ENCODE measurements at regions not wholly inside any gene's neighbourhood (a gene's known extent, or its start where the extent isn't known, plus 50 kb on each side); places are given as distances from the start of the nearest gene placed in this dataset.
"Not testable (repeated sequence)": the region's sequence is repeated elsewhere in the genome, so short reads cannot be mapped to it uniquely, and the experiment has no call there.

GRCh38 chr2:236910781-236911495 lies 174.8 kb upstream of the COPS8 start:
- no peak for DNase-seq

GRCh38 chr2:236912326-236913120 lies 173.2 kb upstream of the COPS8 start:
- no peak for DNase-seq

- no peak for DNase-seq
These were observed 170.5 kb upstream of the COPS8 start for GRCh38 chr2:236915186-236915585.

GRCh38 chr2:236915726-236916125 lies 170.0 kb upstream of the COPS8 start:
- no peak for DNase-seq

- DNase-seq, result no peak
These were observed 169.5 kb upstream of the COPS8 start for GRCh38 chr2:236916181-236916580.

- DNase-seq, result no peak
These were observed 169.0 kb upstream of the COPS8 start for GRCh38 chr2:236916651-236917050.

- no peak for DNase-seq
These were observed 168.5 kb upstream of the COPS8 start for GRCh38 chr2:236917164-236917563.

GRCh38 chr2:236918545-236918944 lies 167.1 kb upstream of the COPS8 start:
- DNase-seq, result no peak

- no peak for DNase-seq
These were observed 166.5 kb upstream of the COPS8 start for GRCh38 chr2:236919209-236919608.

- DNase-seq, result not testable (repeated sequence)
These were observed 165.8 kb upstream of the COPS8 start for GRCh38 chr2:236919801-236920379.

- DNase-seq, result no peak
These were observed 163.6 kb upstream of the COPS8 start for GRCh38 chr2:236922061-236922460.

GRCh38 chr2:236928380-236929037 lies 157.2 kb upstream of the COPS8 start:
- DNase-seq, result no peak

GRCh38 chr2:236932831-236933361 lies 152.8 kb upstream of the COPS8 start:
- DNase-seq, result no peak

GRCh38 chr2:236934166-236934565 lies 151.5 kb upstream of the COPS8 start:
- DNase-seq, result no peak

GRCh38 chr2:236934656-236935055 lies 151.0 kb upstream of the COPS8 start:
- DNase-seq, result no peak

GRCh38 chr2:236935083-236935482 lies 150.6 kb upstream of the COPS8 start:
- no peak for DNase-seq

- no peak for DNase-seq
These were observed 149.9 kb upstream of the COPS8 start for GRCh38 chr2:236935631-236936445.

GRCh38 chr2:236936446-236936940 lies 149.2 kb upstream of the COPS8 start:
- DNase-seq, result no peak

GRCh38 chr2:236938126-236938525 lies 147.6 kb upstream of the COPS8 start:
- no peak for DNase-seq

GRCh38 chr2:236939271-236939670 lies 146.4 kb upstream of the COPS8 start:
- no peak for DNase-seq

GRCh38 chr2:236939721-236940231 lies 145.9 kb upstream of the COPS8 start:
- no peak for DNase-seq

- DNase-seq, result no peak
These were observed 145.2 kb upstream of the COPS8 start for GRCh38 chr2:236940497-236940896.

All from NCI-H2029 treated with DMSO at 0.1 percent for 48 hours (cell line).